CD4-positive, alpha-beta T cell (primary cell): ENCODE measurements at regions not wholly inside any gene's neighbourhood (a gene's known extent, or its start where the extent isn't known, plus 50 kb on each side); places are given as distances from the start of the nearest gene placed in this dataset.

Experiments used
- ATAC-seq: fragments of 200-7000 bp; cut with Tn5 transposase; one replicate; pipeline ENCODE4 v1.10.0; 2022; ENCODE audit warnings: mild to moderate bottlenecking; ENCODE audit not compliant: poor library complexity
- CTCF ChIA-PET: fragments of 350-600 bp; sonication (Branson Sonifier 250); formaldehyde crosslinking; loops from one replicate; lab custom pipeline; 2021; ENCODE audit warnings: antibody characterized with exemption, inconsistent platforms; lab: Charles Lee
- POLR2A ChIA-PET: fragments of 350-600 bp; sonication (Branson Sonifier 250); formaldehyde crosslinking; loops from one replicate; lab custom pipeline; 2021; ENCODE audit warnings: antibody characterized with exemption, inconsistent platforms; lab: Charles Lee
- DNase-seq, 14 experiments: peaks; one replicate each; pipeline ENCODE4 v3.0.0-alpha.2; 2013 to 2020; ENCODE audit warnings: mixed read lengths in 2 of 14
- H3K27ac ChIP-seq, 2 donors: one replicate each; pipeline versions ENCODE4 v1.5.1 to v1.7.0; 2013; ENCODE audit warnings: low read length in 2 of 2, low read depth in 1 of 2, mild to moderate bottlenecking in 1 of 2
- H3K27me3 ChIP-seq, 2 experiments: 1 replicate in 1 of 2; 2 replicates in 1 of 2; pipeline versions ENCODE4 v1.6.1 to v1.7.0; 2013; ENCODE audit warnings: low read length in 2 of 2, control low read depth in 1 of 2, mild to moderate bottlenecking in 1 of 2, moderate library complexity in 1 of 2; ENCODE audit not compliant: insufficient read depth in 2 of 2, control insufficient read depth in 1 of 2
- H3K36me3 ChIP-seq: one replicate; pipeline ENCODE4 v1.6.1; 2013; ENCODE audit warnings: low read length, control low read depth; ENCODE audit not compliant: insufficient read depth
- H3K4me1 ChIP-seq: one replicate; pipeline ENCODE4 v1.6.1; 2013; ENCODE audit warnings: low read length, control low read depth; ENCODE audit not compliant: insufficient read depth
- H3K4me3 ChIP-seq: one replicate; pipeline ENCODE4 v1.5.1; 2013; ENCODE audit warnings: mild to moderate bottlenecking, low read length, moderate library complexity
- H3K9me3 ChIP-seq, 2 experiments: 1 replicate in 1 of 2; 2 replicates in 1 of 2; pipeline versions ENCODE4 v1.6.1 to v1.7.0; 2013; ENCODE audit warnings: low read length in 2 of 2, mild to moderate bottlenecking in 2 of 2, control low read depth in 1 of 2, moderate library complexity in 1 of 2; ENCODE audit not compliant: control insufficient read depth in 1 of 2, insufficient read depth in 1 of 2
- H3K27ac Mint-ChIP-seq: one replicate; pipeline ENCODE4 v1.8.0; 2020; ENCODE audit warnings: mixed read lengths
- H3K27me3 Mint-ChIP-seq: one replicate; pipeline ENCODE4 v1.8.0; 2021; ENCODE audit warnings: mixed read lengths
- H3K36me3 Mint-ChIP-seq: one replicate; pipeline ENCODE4 v1.8.0; 2021; ENCODE audit warnings: low read depth, mixed read lengths
- H3K4me1 Mint-ChIP-seq: one replicate; pipeline ENCODE4 v1.8.0; 2021; ENCODE audit warnings: low read depth, mixed read lengths
- H3K4me3 Mint-ChIP-seq: one replicate; pipeline ENCODE4 v1.8.0; 2020; ENCODE audit warnings: mild to moderate bottlenecking, mixed read lengths
- H3K9me3 Mint-ChIP-seq: one replicate; pipeline ENCODE4 v1.8.0; 2020; ENCODE audit warnings: mixed read lengths
- intact Hi-C, 2 experiments: fragments of 100-400 bp; cut with DNase I in 1 of 2; cut with micrococcal nuclease in 1 of 2; formaldehyde crosslinking; loops; one replicate each; pipeline versions ENCODE4 v1.15.1 to v1.9.0; 2023 to 2025; cut with DNase I, micrococcal nuclease
- TF ChIP-seq, protein P1 (sequence below): fragments of 200-600 bp; IDR thresholded peaks from one replicate; pipeline ENCODE4 v1.8.0; 2022; ENCODE audit warnings: antibody characterized with exemption, mild to moderate bottlenecking

DNA sequence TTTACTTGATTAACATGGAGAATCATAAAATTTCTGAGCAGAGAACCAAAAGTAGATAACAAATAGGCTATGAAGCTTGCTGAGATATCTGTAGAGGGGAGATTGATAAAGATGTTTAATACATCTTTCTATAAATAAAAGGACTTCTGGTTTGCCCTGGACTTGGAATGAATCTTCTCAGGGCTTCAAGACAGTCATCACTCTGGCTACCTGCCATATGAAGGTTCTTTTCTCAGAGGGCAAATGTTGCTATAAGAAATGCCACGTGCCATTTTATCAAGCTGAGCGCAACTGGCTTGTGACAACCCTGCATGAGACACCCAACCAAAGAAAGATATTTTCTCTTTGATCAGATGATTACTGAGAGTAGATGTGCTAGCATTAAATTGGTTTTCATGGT is 192.5 kb downstream of the WNT5A start:
- Mint-ChIP-seq H3K4me1 (no peaks in the 10 kb centered on the region), H3K27ac (no peak overlapping the region), H3K4me3 (no peak overlapping the region), H3K9me3 (peaks cover 5% of the 10 kb centered on the region), H3K27me3 (no peaks in the 10 kb centered on the region), H3K36me3 (no peaks in the 10 kb centered on the region)
- TF ChIP-seq, protein P1, sequence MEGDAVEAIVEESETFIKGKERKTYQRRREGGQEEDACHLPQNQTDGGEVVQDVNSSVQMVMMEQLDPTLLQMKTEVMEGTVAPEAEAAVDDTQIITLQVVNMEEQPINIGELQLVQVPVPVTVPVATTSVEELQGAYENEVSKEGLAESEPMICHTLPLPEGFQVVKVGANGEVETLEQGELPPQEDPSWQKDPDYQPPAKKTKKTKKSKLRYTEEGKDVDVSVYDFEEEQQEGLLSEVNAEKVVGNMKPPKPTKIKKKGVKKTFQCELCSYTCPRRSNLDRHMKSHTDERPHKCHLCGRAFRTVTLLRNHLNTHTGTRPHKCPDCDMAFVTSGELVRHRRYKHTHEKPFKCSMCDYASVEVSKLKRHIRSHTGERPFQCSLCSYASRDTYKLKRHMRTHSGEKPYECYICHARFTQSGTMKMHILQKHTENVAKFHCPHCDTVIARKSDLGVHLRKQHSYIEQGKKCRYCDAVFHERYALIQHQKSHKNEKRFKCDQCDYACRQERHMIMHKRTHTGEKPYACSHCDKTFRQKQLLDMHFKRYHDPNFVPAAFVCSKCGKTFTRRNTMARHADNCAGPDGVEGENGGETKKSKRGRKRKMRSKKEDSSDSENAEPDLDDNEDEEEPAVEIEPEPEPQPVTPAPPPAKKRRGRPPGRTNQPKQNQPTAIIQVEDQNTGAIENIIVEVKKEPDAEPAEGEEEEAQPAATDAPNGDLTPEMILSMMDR = no peak
- Histone ChIP-seq H3K27ac (no peak overlapping the region), H3K9me3 (no peaks in the 10 kb centered on the region), H3K27me3 (no peaks in the 10 kb centered on the region), H3K4me3 (no peak overlapping the region), H3K36me3 (no peaks in the 10 kb centered on the region), H3K4me1 (no peaks in the 10 kb centered on the region)
- POLR2A ChIA-PET = no interaction called here
- CTCF ChIA-PET = no interaction called here
- no peak for DNase-seq
- no peak for ATAC-seq
- intact Hi-C loops = no loop called here

DNA sequence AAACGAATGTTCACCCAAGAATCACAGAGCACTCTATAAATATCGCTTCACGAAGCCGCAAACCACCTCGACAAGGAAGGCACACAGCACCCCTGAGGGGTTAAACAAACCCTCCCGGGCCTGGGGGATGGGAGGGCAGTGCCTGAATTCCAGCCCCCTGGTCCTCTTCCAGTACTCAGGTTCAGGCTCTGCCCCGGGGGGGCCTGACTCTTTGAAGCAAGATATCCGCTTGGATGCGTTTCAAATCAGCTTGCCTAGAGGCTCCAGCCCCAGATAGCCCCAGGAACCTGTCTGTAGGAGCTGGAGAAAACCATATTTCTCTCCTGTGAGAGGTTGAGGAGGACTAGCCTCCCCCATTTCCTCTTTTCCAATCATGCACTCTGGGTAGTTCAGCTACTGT is 194.7 kb downstream of the WNT5A start:
- H3K4me1 Mint-ChIP-seq = no peaks in the 10 kb centered on the region
- H3K9me3 ChIP-seq = no peaks in the 10 kb centered on the region
- no peaks in the 10 kb centered on the region for H3K4me1 ChIP-seq
- no peak overlapping the region for H3K27ac Mint-ChIP-seq
- H3K27me3 ChIP-seq = no peaks in the 10 kb centered on the region
- no peaks in the 10 kb centered on the region for H3K27me3 Mint-ChIP-seq
- H3K4me3 ChIP-seq = no peak overlapping the region
- ChIA-PET CTCF (no interaction called here), POLR2A (no interaction called here)
- TF ChIP-seq, protein P1 = no peak
- DNase-seq (no peak), ATAC-seq (no peak)
- peaks cover 5% of the 10 kb centered on the region for H3K9me3 Mint-ChIP-seq
- no peak overlapping the region for H3K4me3 Mint-ChIP-seq
- H3K36me3 Mint-ChIP-seq = no peaks in the 10 kb centered on the region
- no peaks in the 10 kb centered on the region for H3K36me3 ChIP-seq
- no peak overlapping the region for H3K27ac ChIP-seq
- intact Hi-C loops = no loop called here

DNA sequence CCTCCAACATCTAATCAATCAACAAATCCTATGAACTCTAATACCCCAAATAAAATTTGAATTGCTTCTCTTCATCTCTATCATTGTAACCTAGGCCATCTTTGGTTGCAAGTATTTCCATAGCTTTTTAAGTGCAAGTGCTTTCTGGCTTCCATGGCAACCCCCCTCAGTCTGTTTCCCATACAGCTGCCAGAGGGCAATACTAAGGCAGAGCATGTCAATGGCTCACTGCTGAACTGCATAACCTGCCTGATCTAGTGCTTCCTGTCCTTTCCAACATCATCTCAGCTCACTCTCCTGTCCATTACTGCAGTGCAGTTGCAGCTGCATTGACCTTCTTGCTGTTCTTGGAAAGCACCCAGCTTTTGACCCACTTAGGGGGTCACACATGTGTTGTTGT is 198.4 kb downstream of the WNT5A start:
- ATAC-seq (no peak), DNase-seq (no peak)
- H3K4me3 ChIP-seq = no peak overlapping the region
- Mint-ChIP-seq H3K4me1 (no peaks in the 10 kb centered on the region), H3K9me3 (peaks cover 5% of the 10 kb centered on the region), H3K36me3 (no peaks in the 10 kb centered on the region), H3K27ac (no peak overlapping the region), H3K4me3 (no peak overlapping the region), H3K27me3 (no peaks in the 10 kb centered on the region)
- CTCF ChIA-PET = no interaction called here
- no peak overlapping the region for H3K27ac ChIP-seq
- TF ChIP-seq, protein P1 = no peak
- no peaks in the 10 kb centered on the region for H3K4me1 ChIP-seq
- H3K36me3 ChIP-seq = no peaks in the 10 kb centered on the region
- POLR2A ChIA-PET = no interaction called here
- H3K27me3 ChIP-seq = no peaks in the 10 kb centered on the region
- no peaks in the 10 kb centered on the region for H3K9me3 ChIP-seq
- intact Hi-C loops = no loop called here
